Ascending aorta (tissue), 2 donors: ENCODE measurements at regions not wholly inside any gene's neighbourhood (a gene's known extent, or its start where the extent isn't known, plus 50 kb on each side); places are given as distances from the start of the nearest gene placed in this dataset.

Experiments used
- DNase-seq, 2 donors: peaks; one replicate each; pipeline ENCODE4 v3.0.0-alpha.2; 2019; ENCODE audit warnings: low spot score in 2 of 2
- H3K27ac ChIP-seq, 2 donors: fragments of 200-600 bp; sonication (generic); one replicate each; pipeline ENCODE4 v1.5.1; 2016 to 2017; ENCODE audit warnings: mild to moderate bottlenecking in 1 of 2
- H3K27me3 ChIP-seq: fragments of 200-600 bp; sonication (generic); one replicate; pipeline ENCODE4 v1.5.1; 2017
- H3K36me3 ChIP-seq, 2 donors: fragments of 200-600 bp; sonication (generic); one replicate each; pipeline ENCODE4 v1.5.1; 2016
- H3K4me1 ChIP-seq, 2 donors: fragments of 200-600 bp; sonication (generic); one replicate each; pipeline ENCODE4 v1.5.1; 2016 to 2017; ENCODE audit warnings: mild to moderate bottlenecking in 1 of 2
- H3K4me3 ChIP-seq, 2 donors: fragments of 200-600 bp; sonication (generic); one replicate each; pipeline ENCODE4 v1.5.1; 2016 to 2017; ENCODE audit warnings: mild to moderate bottlenecking in 1 of 2
- H3K9me3 ChIP-seq, 2 donors: fragments of 200-600 bp; sonication (generic); one replicate each; pipeline ENCODE4 v1.5.1; 2016
- intact Hi-C: fragments of 100-400 bp; cut with DNase I; formaldehyde crosslinking; loops from one replicate; pipeline ENCODE4 v1.15.1; 2023
- TF ChIP-seq, protein P1 (sequence below), 3 experiments: fragments of 200-600 bp in 2 of 3; fragments of 450-650 bp in 1 of 3; sonication (generic) in 2 of 3; IDR thresholded peaks; one replicate each; pipeline ENCODE4 v1.5.1; 2016 to 2019; ENCODE audit warnings: antibody characterized with exemption in 3 of 3, mild to moderate bottlenecking in 1 of 3, moderate library complexity in 1 of 3

DNA sequence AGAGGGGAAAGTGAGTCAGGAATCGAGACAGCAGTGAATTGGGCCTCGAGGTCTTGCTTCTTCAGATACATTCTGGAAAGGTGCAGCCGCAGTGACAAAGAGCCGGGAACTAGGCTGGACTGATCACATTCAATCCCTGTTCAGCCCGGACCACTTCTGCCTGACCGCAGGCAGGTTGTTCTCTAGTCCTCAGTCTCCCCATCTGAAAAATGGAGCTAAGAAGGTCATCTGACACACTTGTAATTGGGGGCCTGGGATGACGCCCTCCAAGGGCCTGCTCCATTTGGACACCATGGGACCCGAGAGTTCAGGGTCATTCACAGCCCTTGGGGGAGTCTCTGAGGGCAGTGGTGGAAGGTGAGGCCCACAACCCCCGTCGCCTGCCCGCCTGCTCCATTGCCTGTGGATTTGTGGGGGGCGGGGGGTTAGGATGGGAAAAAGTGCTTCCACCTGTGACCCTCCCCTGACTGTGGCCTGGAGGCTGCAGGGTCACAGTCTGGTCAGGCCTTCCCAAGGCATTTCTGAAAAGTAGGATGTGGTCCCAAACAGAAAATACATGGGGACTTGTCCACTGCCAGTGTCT is 87.9 kb upstream of the CSF3R start:
- Histone ChIP-seq H3K27ac (no peak overlapping the region), H3K4me1 (no peaks in the 10 kb centered on the region), H3K9me3 (no peaks in the 10 kb centered on the region), H3K36me3 (no peaks in the 10 kb centered on the region), H3K4me3 (no peak overlapping the region), H3K27me3 (no peaks in the 10 kb centered on the region)
- TF ChIP-seq, protein P1, sequence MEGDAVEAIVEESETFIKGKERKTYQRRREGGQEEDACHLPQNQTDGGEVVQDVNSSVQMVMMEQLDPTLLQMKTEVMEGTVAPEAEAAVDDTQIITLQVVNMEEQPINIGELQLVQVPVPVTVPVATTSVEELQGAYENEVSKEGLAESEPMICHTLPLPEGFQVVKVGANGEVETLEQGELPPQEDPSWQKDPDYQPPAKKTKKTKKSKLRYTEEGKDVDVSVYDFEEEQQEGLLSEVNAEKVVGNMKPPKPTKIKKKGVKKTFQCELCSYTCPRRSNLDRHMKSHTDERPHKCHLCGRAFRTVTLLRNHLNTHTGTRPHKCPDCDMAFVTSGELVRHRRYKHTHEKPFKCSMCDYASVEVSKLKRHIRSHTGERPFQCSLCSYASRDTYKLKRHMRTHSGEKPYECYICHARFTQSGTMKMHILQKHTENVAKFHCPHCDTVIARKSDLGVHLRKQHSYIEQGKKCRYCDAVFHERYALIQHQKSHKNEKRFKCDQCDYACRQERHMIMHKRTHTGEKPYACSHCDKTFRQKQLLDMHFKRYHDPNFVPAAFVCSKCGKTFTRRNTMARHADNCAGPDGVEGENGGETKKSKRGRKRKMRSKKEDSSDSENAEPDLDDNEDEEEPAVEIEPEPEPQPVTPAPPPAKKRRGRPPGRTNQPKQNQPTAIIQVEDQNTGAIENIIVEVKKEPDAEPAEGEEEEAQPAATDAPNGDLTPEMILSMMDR (IDR thresholded peaks at IDR 0.05) = no peak
- intact Hi-C loops = no loop called here
- DNase-seq = no peak

DNA sequence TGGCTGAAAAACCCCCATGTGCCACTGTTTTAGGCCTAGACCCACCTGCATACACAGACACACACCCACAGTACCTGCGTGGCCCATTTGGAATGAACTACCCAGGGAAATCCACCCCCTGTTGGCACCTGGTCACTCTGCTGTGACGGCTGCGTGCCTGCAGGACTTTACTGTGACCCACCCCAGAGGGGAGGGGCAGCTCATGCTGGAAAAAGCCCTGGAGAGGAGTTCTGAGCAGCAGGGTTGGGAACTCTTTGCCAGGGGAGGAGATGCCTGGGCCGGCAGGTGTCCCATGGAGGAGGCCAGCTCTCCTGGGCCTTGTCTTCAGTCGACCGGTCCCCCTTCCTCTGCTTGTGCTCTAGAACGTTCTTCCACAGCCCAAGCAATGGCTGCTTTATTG is 87.3 kb upstream of the CSF3R start:
- no peak overlapping the region for H3K27ac ChIP-seq
- DNase-seq = no peak
- H3K9me3 ChIP-seq = no peaks in the 10 kb centered on the region
- no peaks in the 10 kb centered on the region for H3K36me3 ChIP-seq
- no peaks in the 10 kb centered on the region for H3K27me3 ChIP-seq
- no peak overlapping the region for H3K4me3 ChIP-seq
- intact Hi-C loops = no loop called here
- no peaks in the 10 kb centered on the region for H3K4me1 ChIP-seq
- TF ChIP-seq, protein P1 (IDR thresholded peaks at IDR 0.05) = no peak

DNA sequence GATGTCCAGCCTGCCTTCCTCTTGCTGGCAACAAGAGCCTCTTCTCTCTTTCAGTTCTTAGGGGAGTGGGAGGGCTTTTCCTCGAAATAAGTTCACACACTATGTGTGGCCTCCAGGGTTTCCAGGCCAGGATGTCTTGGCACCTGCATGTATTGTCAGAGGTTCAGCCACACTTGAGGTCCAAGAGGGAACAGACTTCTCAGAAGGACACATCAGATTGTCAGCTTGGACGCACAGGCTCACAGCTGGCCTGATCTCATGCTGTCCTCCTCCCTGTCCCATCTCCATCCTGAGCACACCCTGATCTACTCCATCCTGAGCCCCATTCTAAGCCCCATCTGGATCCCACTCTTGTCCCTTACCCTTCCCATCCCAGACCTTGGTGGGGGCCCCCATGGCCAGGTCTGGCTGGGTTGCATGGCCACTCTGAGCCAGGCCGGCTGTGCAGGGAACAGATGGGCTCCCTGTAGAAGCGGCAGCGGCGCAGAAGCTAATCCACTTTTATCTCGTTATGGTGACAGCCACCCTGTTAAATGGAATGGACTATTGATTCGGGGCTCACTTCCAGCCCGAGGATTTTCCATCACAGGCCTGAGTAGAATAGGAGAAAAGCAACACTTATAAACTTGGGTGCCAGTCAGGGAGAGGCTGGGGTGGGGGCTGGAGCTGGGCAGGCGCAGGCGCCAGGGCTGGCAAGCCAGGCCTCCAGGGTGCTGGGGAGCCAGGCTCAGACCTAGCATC is 85.1 kb upstream of the CSF3R start:
- Histone ChIP-seq H3K9me3 (no peaks in the 10 kb centered on the region), H3K4me3 (no peak overlapping the region), H3K4me1 (no peaks in the 10 kb centered on the region), H3K27ac (no peak overlapping the region), H3K27me3 (no peaks in the 10 kb centered on the region), H3K36me3 (no peaks in the 10 kb centered on the region)
- DNase-seq = peak in 1 of 2 donors; percentile 38
- TF ChIP-seq, protein P1 (IDR thresholded peaks at IDR 0.05) = no peak
- intact Hi-C loops = no loop called here

- Histone ChIP-seq H3K4me3 (no peak overlapping the region), H3K36me3 (no peaks in the 10 kb centered on the region), H3K27me3 (no peaks in the 10 kb centered on the region), H3K9me3 (no peaks in the 10 kb centered on the region), H3K27ac (no peak overlapping the region), H3K4me1 (no peaks in the 10 kb centered on the region)
- intact Hi-C loops = no loop called here
- DNase-seq = peak in 1 of 2 donors; percentile 50
- TF ChIP-seq, protein P1 (IDR thresholded peaks at IDR 0.05) = no peak
Measured at GRCh38 chr1:36565576-36566501, 83.1 kb upstream of the CSF3R start.

DNA sequence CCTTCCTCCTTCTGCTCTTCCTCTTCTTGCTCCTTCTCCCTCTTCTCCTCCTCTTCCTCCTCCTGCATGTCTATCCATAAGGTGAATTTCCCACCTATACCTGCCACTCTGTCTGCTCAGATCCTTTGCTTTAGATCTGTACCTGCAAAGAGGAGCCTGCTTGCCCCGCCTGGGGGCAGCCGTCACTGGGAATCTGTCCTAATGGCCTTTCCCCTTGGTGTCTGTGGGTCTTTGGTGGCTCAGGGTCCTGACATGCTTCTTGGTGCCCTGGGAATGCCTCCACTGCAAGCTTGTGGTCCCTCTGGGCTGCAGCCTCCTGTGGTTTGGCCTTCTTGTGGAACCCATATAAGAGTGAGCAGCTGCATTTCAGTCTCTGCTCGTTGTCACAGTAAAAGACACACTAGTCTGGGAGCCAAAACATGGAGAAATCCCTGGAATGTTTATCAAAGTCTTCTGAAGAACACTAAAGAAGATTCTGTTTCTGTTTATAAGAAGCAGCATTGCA is 79.5 kb upstream of the CSF3R start:
- no peaks in the 10 kb centered on the region for H3K9me3 ChIP-seq
- no peak overlapping the region for H3K4me3 ChIP-seq
- H3K27me3 ChIP-seq = no peaks in the 10 kb centered on the region
- no peak for DNase-seq
- TF ChIP-seq, protein P1 (IDR thresholded peaks at IDR 0.05) = no peak
- no peak overlapping the region for H3K27ac ChIP-seq
- intact Hi-C loops = no loop called here
- no peaks in the 10 kb centered on the region for H3K36me3 ChIP-seq
- H3K4me1 ChIP-seq = no peaks in the 10 kb centered on the region
